ENCODE measurements at regions not wholly inside any gene's neighbourhood (a gene's known extent, or its start where the extent isn't known, plus 50 kb on each side); places are given as distances from the start of the nearest gene placed in this dataset.

DNA sequence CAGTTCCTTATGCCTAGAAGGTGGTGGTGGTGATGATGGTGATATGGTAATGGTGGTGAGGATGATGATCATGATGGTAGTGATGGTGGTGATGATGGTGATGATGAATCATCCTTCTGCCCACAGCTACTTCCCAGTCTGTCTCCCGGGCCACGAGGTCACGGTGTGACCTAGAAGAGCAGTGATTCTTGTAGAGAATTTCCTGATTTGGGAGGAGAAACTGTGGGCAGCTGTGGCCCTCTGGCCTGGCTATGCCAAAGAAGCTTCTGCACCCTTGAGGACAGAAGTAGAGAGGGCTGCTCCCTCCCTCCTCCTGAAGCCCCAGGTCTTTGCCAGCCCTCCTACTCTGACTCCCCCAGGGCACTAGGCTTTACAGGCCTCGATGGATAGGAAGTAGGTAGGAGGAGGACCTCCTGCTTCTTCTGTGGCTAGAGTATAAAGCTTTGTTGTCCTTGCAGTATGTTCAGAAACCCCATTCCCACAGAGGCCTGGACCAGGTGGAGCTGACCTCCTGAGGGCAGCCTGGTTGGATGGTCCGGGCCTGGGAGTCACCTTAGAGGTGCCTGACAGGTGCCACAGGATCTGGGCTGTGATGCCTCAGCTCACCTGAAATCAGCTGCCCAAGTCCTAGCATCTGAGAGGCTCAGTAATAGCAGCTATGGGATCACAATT lies 57.9 kb upstream of the EPAS1 start:
- no peak for DNase-seq

DNA sequence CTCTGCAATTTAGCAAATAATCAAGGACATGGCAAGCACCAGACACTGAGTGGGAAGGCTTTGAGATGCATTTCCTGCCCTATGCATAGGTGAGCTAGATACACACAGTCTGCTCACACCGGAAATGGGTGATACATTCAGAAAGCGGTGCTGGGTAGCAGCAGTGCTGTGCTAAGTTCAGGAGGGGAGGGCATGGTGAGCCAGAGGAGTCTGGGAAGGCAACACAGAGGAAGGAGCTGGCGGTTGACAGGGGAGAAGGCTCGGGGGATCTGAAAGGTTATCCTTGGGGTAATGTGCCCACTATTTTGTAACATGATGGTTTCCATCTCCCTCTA lies 57.4 kb upstream of the EPAS1 start:
- no peak for DNase-seq

DNA sequence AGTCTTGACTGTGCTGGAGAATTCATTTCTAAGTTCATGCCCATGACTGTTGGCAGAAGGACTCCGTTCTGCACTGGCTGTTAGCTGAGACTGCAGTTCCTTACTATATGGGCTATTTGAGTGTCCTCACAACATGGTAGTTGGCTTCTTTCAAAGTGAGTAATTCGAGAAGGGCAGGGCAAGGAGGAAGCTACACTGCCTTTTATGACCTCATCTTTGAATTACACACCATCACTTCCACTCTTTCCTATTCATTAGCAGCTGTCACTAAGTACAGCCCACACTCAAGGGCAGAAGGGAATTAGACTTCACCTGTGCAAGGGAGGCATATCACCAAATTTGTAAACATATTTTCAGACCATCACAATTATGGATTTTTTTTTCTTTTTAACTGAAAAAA lies 55.9 kb upstream of the EPAS1 start:
- DNase-seq, result peak; percentile 46

DNA sequence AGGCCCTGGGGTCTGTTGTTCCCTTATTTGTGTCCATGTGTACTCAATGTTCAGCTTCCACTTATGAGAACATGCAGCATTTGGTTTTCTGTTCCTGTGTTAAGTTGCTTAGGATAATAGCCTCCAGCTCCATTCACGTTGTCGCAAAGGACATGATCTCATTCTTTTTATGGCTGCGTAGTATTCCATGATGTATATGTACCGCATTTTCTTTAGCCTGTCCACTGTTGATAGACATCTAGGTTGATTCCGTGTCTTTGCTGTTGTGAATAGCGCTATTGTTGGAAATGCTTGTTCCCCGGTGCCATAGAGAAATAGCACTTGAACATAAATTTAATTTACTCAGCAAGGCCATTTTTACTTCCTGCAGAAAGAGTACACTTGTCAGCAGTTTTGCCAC lies 51.3 kb upstream of the EPAS1 start:
- DNase-seq, result no peak

DNA sequence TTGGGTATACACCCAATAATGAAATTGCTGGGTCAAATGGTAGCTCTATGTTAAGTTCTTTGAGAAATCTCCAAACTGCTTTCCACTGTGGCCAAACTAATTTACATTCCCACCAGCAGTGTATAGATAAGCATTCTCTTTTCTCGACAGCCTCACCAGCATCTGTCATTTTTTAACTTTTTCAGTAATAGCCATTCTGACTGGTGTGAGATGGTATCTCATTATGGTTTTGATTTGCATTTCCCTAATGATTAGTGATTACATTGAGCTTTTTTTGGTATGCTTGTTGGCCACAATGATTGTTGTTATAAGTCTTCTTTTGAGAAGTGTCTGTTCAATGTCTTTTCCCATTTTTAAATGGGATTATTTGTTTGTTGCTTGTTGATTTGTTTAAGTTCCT lies 50.4 kb upstream of the EPAS1 start:
- no peak for DNase-seq

Data from NCI-H1436 (cell line).